IMR-90 (cell line): ENCODE measurements at regions not wholly inside any gene's neighbourhood (a gene's known extent, or its start where the extent isn't known, plus 50 kb on each side); places are given as distances from the start of the nearest gene placed in this dataset.

Experiments
- ATAC-seq: fragments of 200-7000 bp; cut with Tn5 transposase; 2 replicates; pipeline ENCODE4 v1.9.1; 2020; ENCODE audit warnings: low read depth, mild to moderate bottlenecking, moderate library complexity
- BruUV-seq: library from RNA; stranded (reverse); fragments of 400-500 nt; replicated peaks from 2 replicates; lab custom pipeline; 2021; lab: Mats Ljungman, UMichigan
- CTCF ChIA-PET: fragments of 300-600 bp; formaldehyde crosslinking; extraction: SDS; loops from one replicate; lab custom pipeline; 2021; ENCODE audit warnings: antibody characterized with exemption; lab: Yijun Ruan, JAX
- POLR2A ChIA-PET: fragments of 300-600 bp; sonication (Branson Sonifier 250); formaldehyde crosslinking; loops from one replicate; lab custom pipeline; 2022; ENCODE audit warnings: antibody characterized with exemption; ENCODE audit not compliant: unreplicated experiment; lab: Charles Lee
- DNase-seq: peaks from one replicate; pipeline ENCODE4 v3.0.0; 2013
- H2AFZ ChIP-seq: replicated peaks from 2 replicates; pipeline ENCODE3; 2013; ENCODE audit warnings: low read length, mild to moderate bottlenecking; ENCODE audit not compliant: poor library complexity
- H2AK5ac ChIP-seq: 2 replicates; pipeline ENCODE4 v1.6.1; 2013; ENCODE audit warnings: low read depth, low read length, inconsistent platforms
- H2AK9ac ChIP-seq: replicated peaks from 2 replicates; pipeline ENCODE3; 2013; ENCODE audit warnings: mild to moderate bottlenecking, low read depth, low read length, moderate library complexity; ENCODE audit not compliant: poor library complexity
- H2BK120ac ChIP-seq: 2 replicates; pipeline ENCODE4 v1.6.1; 2013; ENCODE audit warnings: low read depth, low read length, inconsistent platforms
- H2BK15ac ChIP-seq: 3 replicates; pipeline ENCODE4 v1.6.1; 2013; ENCODE audit warnings: low read depth, low read length, inconsistent platforms
- H2BK20ac ChIP-seq: 2 replicates; pipeline ENCODE4 v1.6.1; 2013; ENCODE audit warnings: low read depth, mild to moderate bottlenecking, inconsistent platforms, low read length, moderate library complexity
- H2BK5ac ChIP-seq: 2 replicates; pipeline ENCODE4 v1.6.1; 2013; ENCODE audit warnings: mild to moderate bottlenecking, low read depth, low read length, inconsistent platforms; ENCODE audit not compliant: poor library complexity, severe bottlenecking
- H3K14ac ChIP-seq: replicated peaks from 2 replicates; pipeline ENCODE4 v1.6.1; 2013; ENCODE audit warnings: low read depth, low read length, inconsistent platforms
- H3K18ac ChIP-seq: 2 replicates; pipeline ENCODE4 v1.6.1; 2013; ENCODE audit warnings: low read depth, low read length, control low read depth
- H3K23ac ChIP-seq: 2 replicates; pipeline ENCODE4 v1.6.1; 2013; ENCODE audit warnings: low read depth, low read length, inconsistent platforms
- H3K27ac ChIP-seq: 2 replicates; pipeline ENCODE4 v1.5.1; 2013; ENCODE audit warnings: mild to moderate bottlenecking, control low read depth, low read length; ENCODE audit not compliant: insufficient read depth
- H3K27me3 ChIP-seq: 2 replicates; pipeline ENCODE4 v1.6.1; 2013; ENCODE audit warnings: low read length; ENCODE audit not compliant: control insufficient read depth, insufficient read depth
- H3K36me3 ChIP-seq: 2 replicates; pipeline ENCODE4 v1.6.1; 2013; ENCODE audit warnings: low read length, mixed read lengths; ENCODE audit not compliant: control insufficient read depth, insufficient read depth
- H3K4ac ChIP-seq: 2 replicates; pipeline ENCODE4 v1.6.1; 2013; ENCODE audit warnings: low read depth, low read length, inconsistent platforms
- H3K4me1 ChIP-seq: 2 replicates; pipeline ENCODE4 v1.6.1; 2013; ENCODE audit warnings: low read length, mixed read lengths; ENCODE audit not compliant: control insufficient read depth, insufficient read depth
- H3K4me2 ChIP-seq: 2 replicates; pipeline ENCODE4 v1.6.1; 2013; ENCODE audit warnings: low read depth, mild to moderate bottlenecking, control low read depth, low read length, moderate library complexity
- H3K4me3 ChIP-seq: 2 replicates; pipeline ENCODE4 v1.5.1; 2013; ENCODE audit warnings: low read depth, mild to moderate bottlenecking, control low read depth, low read length, moderate library complexity; ENCODE audit not compliant: insufficient read depth
- H3K56ac ChIP-seq: 2 replicates; pipeline ENCODE4 v1.6.1; 2013; ENCODE audit warnings: low read length, inconsistent platforms; ENCODE audit not compliant: insufficient read depth; ENCODE audit errors: extremely low read depth
- H3K79me1 ChIP-seq, 2 experiments: 2 replicates each; pipeline ENCODE4 v1.6.1; 2013; ENCODE audit warnings: low read length in 2 of 2, inconsistent platforms in 1 of 2, low read depth in 1 of 2
- H3K9ac ChIP-seq: 2 replicates; pipeline ENCODE4 v1.6.1; 2013; ENCODE audit warnings: low read depth, low read length, control low read depth
- H3K9me1 ChIP-seq: 2 replicates; pipeline ENCODE4 v1.6.1; 2013; ENCODE audit warnings: low read length, inconsistent platforms; ENCODE audit not compliant: insufficient read depth
- H3K9me3 ChIP-seq: 2 replicates; pipeline ENCODE4 v1.6.1; 2013; ENCODE audit warnings: low read length; ENCODE audit not compliant: control insufficient read depth, insufficient read depth
- H4K20me1 ChIP-seq: 2 replicates; pipeline ENCODE4 v1.6.1; 2013; ENCODE audit warnings: low read length, inconsistent platforms; ENCODE audit not compliant: insufficient read depth
- H4K5ac ChIP-seq: 2 replicates; pipeline ENCODE4 v1.6.1; 2013; ENCODE audit warnings: mild to moderate bottlenecking, low read depth, low read length, control low read depth
- H4K8ac ChIP-seq, 2 experiments: 2 replicates each; pipeline ENCODE4 v1.6.1; 2013; ENCODE audit warnings: low read depth in 2 of 2, low read length in 2 of 2, control low read depth in 1 of 2, inconsistent platforms in 1 of 2
- H4K91ac ChIP-seq: 2 replicates; pipeline ENCODE4 v1.6.1; 2013; ENCODE audit warnings: low read depth, low read length, inconsistent platforms; ENCODE audit not compliant: insufficient read depth
- BHLHE40 ChIP-seq: fragments of 150-350 bp; IDR thresholded peaks from 2 replicates; pipeline ENCODE4 v1.6.1; 2016; ENCODE audit warnings: mild to moderate bottlenecking, low read depth, low read length
- CEBPB ChIP-seq: IDR thresholded peaks from 2 replicates; pipeline ENCODE4 v1.6.1; 2012; ENCODE audit warnings: low read depth, low read length, improper control_type of control experiment
- CHD1 ChIP-seq: IDR thresholded peaks from 2 replicates; pipeline ENCODE4 v1.6.1; 2012; ENCODE audit warnings: low read depth, low read length, improper control_type of control experiment
- ELK1 ChIP-seq: fragments of 150-350 bp; IDR thresholded peaks from 2 replicates; pipeline ENCODE4 v1.6.1; 2016; ENCODE audit warnings: low read depth, mild to moderate bottlenecking, low read length, moderate library complexity, borderline replicate concordance
- FOS ChIP-seq: fragments of 150-350 bp; IDR thresholded peaks from 2 replicates; pipeline ENCODE4 v1.6.1; 2016; ENCODE audit warnings: low read depth, low read length
- MAFK ChIP-seq: IDR thresholded peaks from 2 replicates; pipeline ENCODE4 v1.6.1; 2012; ENCODE audit warnings: low read depth, low read length, improper control_type of control experiment
- MXI1 ChIP-seq: IDR thresholded peaks from 2 replicates; pipeline ENCODE4 v1.6.1; 2012; ENCODE audit warnings: low read depth, mild to moderate bottlenecking, low read length, moderate library complexity, borderline replicate concordance
- NFE2L2 ChIP-seq: fragments of 150-350 bp; IDR thresholded peaks from 2 replicates; pipeline ENCODE4 v1.6.1; 2016; ENCODE audit warnings: low read depth, mild to moderate bottlenecking, low read length
- RAD21 ChIP-seq: IDR thresholded peaks from 2 replicates; pipeline ENCODE4 v1.6.1; 2012; ENCODE audit warnings: low read length, improper control_type of control experiment
- RCOR1 ChIP-seq: IDR thresholded peaks from 2 replicates; pipeline ENCODE4 v1.6.1; 2012; ENCODE audit warnings: mild to moderate bottlenecking, low read length, improper control_type of control experiment; ENCODE audit not compliant: insufficient replicate concordance
- RFX5 ChIP-seq: IDR thresholded peaks from 2 replicates; pipeline ENCODE4 v1.8.0; 2012; ENCODE audit warnings: low read depth, mild to moderate bottlenecking, low read length, moderate library complexity
- SMC3 ChIP-seq: fragments of 150-350 bp; IDR thresholded peaks from 2 replicates; pipeline ENCODE4 v1.6.1; 2016; ENCODE audit warnings: low read depth, mild to moderate bottlenecking, antibody characterized with exemption, low read length, moderate library complexity
- WGBS, 2 experiments: methylation state at CpG; one replicate each; pipeline versions ENCODE4 v1.1.5 to v1.1.7; 2013; ENCODE audit warnings: missing lambda C conversion rate in 2 of 2; ENCODE audit not compliant: insufficient read length in 1 of 2; ENCODE audit errors: extremely low coverage in 2 of 2; 5-methylcytosine and 5-hydroxymethylcytosine counted together
- dilution Hi-C: fragments of 300-500 bp; cut with HindIII; formaldehyde crosslinking; loops from one replicate; pipeline ENCODE4 v1.14.3; 2018; ENCODE audit warnings: low sequenced_read_pairs; ENCODE audit not compliant: unreplicated experiment
- in situ Hi-C: fragments of 300-500 bp; cut with MboI; formaldehyde crosslinking; loops from 3 replicates; pipeline ENCODE4 v1.14.3; 2019; ENCODE audit warnings: low sequenced_read_pairs, inconsistent platforms, mixed read lengths
- intact Hi-C: fragments of 100-400 bp; cut with micrococcal nuclease; formaldehyde crosslinking; loops from 2 replicates; pipeline ENCODE4 v1.10.0; 2022
- TF ChIP-seq, protein P1 (sequence below): fragments of 150-350 bp; IDR thresholded peaks from 2 replicates; pipeline ENCODE4 v1.6.1; 2017; ENCODE audit warnings: mild to moderate bottlenecking, antibody characterized with exemption, low read length, low read depth

DNA sequence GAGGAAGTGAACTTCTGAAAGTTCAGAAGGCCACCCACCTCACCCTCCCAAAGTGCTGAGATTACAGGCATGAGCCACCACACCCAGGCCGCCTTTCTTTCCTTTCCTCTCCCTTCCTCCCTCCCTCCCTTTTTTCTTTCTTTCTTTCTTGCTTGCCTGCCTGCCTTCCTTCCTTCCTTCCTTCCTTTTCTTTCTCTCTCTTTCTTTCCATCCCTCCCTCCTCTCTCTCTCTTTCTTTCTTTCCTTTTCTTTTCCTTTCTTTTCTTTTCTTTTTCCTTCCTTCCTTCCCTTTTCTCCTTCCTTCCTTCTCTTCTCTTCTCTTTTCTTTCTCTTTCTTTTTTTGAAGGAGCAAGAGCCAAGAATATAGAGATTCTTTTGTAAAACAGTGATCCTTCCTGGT, 208.3 kb upstream of the HMGA2 start:
- Histone ChIP-seq H2BK120ac (peak overlapping the region; percentile 81), H3K23ac (peak overlapping the region; percentile 14; the same call in 1 of the 2 replicates), H4K91ac (peak overlapping the region; percentile 78), H3K14ac (peak overlapping the region; percentile 46), H3K9me1 (peaks cover 10% of the 10 kb centered on the region), H2AFZ (no peak overlapping the region), H4K20me1 (no peaks in the 10 kb centered on the region), H3K4me3 (no peak overlapping the region), H3K79me1 (peaks cover 6 to 22% of the 10 kb centered on the region in 2 experiments; a peak in 3 of 4 replicates), H4K8ac (peak overlapping the region; percentile 45 to 82; a peak in 3 of 4 replicates), H2AK5ac (peak overlapping the region; percentile 84), H3K27me3 (no peaks in the 10 kb centered on the region), H3K56ac (no peak overlapping the region), H3K27ac (0 out of 2 replicates have a peak overlapping the region, but pooled peaks have one; percentile 14), H3K18ac (peak overlapping the region; percentile 87; the same call in 1 of the 2 replicates), H3K4me1 (peaks cover 21% of the 10 kb centered on the region), H2BK15ac (peak overlapping the region; percentile 83; the same call in 1 of the 3 replicates), H2AK9ac (no peak overlapping the region), H2BK5ac (peak overlapping the region; percentile 70), H3K9me3 (no peaks in the 10 kb centered on the region), H3K4me2 (no peak overlapping the region), H3K4ac (peak overlapping the region; percentile 69), H2BK20ac (peak overlapping the region; percentile 82; the same call in 1 of the 2 replicates), H4K5ac (peak overlapping the region; percentile 58), H3K9ac (no peak overlapping the region), H3K36me3 (no peaks in the 10 kb centered on the region)
- ATAC-seq (no peak), DNase-seq (no peak)
- CTCF ChIA-PET, result interaction anchor here (0.9 kb wide), 1 partner anchor 14 kb away, joined by 3 read pairs; no protein-coding TSS in a partner anchor
- 92% methylated on average over 1 of the region's 1 CpG; no CpG with 5 or more reads in 1 of the 2 experiments for WGBS, 2 experiments
- no TSS peak for BruUV-seq
- in situ Hi-C loops (no loop called here), intact Hi-C loops (no loop called here), dilution Hi-C loops (no loop called here)
- TF ChIP-seq FOS (no peak), CEBPB (no peak), RFX5 (no peak), MAFK (no peak), BHLHE40 (no peak), SMC3 (no peak), NFE2L2 (no peak), RAD21 (no peak), CHD1 (no peak), MXI1 (no peak), RCOR1 (no peak), ELK1 (no peak)
- TF ChIP-seq, protein P1, sequence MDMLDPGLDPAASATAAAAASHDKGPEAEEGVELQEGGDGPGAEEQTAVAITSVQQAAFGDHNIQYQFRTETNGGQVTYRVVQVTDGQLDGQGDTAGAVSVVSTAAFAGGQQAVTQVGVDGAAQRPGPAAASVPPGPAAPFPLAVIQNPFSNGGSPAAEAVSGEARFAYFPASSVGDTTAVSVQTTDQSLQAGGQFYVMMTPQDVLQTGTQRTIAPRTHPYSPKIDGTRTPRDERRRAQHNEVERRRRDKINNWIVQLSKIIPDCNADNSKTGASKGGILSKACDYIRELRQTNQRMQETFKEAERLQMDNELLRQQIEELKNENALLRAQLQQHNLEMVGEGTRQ, result no peak
- POLR2A ChIA-PET, result interaction anchor here (0.6 kb wide), 1 partner anchor 335 kb away, joined by 5 read pairs; no protein-coding TSS in a partner anchor
